AML-193 (cell line): ENCODE measurements at regions not wholly inside any gene's neighbourhood (a gene's known extent, or its start where the extent isn't known, plus 50 kb on each side); places are given as distances from the start of the nearest gene placed in this dataset.
"Not testable (repeated sequence)": the region's sequence is repeated elsewhere in the genome, so short reads cannot be mapped to it uniquely, and the experiment has no call there.

Experiments used
- DNase-seq, 2 experiments: peaks; one replicate each; lab custom pipeline; 2025; lab: John Stamatoyannopoulos, UW

DNA sequence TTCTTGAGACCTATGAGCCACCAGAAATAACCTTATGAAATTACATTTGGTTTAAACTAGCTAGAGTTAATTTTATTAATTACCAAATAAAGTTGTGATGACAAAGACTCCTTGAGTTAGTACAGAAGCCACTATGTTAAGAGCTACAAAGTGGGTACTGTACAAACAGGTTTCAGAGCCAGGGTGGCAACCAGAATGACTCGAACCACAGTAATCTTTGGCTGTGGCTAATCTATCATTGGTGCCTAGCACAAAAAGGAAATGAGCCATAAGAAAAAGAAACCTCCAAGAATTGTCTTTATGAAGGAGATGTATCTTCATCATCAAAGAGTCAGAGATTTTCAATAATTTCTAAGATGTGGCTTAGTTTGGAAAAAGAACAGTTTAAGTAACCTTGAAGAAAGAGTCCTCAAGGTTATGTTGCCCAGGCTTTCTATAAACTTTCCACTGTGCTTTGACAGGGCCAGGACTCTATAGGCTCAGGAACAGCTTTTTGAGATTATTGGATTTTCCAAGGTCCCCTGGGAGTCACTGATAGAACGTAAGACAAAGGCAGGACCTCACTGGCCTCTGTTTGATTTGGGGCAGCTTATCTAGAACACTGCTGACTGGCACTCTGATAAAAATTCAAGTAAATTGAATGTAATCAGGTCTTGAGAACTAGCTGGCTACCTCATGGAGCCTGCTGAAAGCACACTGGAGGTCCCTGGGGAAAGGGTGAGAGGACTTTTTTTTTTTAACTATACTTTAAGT lies 777.7 kb downstream of the STIM2 start:
- DNase-seq: no peak

DNA sequence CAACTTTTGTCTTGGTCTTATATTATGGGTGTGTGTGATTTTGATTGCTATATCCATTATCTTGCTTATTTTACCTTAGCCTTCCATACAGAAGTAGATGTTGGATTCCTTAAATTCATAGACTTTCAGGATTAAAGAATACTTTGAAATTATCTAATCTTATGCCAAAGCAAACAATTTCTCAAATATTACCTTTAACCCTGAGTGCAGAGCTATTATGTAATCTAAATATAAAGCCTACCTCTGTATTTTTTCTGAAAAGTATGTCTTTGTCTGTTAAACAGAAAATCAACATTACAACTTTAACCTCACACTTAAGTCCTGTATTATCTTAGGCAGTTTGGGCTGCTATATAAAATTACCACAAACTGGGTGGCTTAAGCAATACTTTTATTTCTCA lies 782.5 kb downstream of the STIM2 start:
- DNase-seq: no peak

DNA sequence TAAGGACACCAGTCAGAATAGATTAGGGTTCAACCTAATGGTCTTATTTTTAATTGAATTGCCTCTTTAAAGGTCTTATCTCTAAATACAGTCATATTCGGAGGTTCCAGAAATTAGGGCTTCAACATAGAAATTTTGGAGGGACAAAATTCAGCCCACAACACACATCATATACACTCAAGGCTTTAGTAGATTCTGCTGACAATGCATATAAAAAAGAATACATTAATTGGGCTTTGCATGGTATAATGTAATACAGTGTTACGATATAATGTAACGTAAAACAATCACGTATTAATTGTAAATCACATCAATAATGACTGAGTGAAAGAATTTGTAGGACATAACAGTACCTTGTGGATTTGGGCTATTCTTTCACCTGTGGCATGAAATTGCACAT lies 787.8 kb downstream of the STIM2 start:
- DNase-seq: no peak

DNA sequence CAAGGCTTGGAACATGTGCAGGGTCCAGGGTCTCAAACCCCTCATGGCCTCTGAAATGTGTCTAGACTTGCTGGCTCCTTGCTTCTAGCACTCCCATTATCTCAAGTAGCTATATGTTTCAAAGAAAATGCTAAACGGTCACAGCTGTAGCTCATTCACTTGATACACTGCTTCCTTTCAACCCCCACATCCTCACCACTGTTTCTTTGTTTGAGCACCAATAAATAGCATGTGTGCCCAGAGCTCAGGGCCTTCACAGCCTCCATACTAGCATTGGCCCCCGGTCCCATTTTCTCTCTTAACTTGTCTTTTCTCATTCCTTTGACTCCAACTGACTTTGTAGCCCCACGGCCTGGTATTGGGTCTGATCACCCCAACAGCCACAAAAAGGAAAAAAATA lies 801.8 kb downstream of the STIM2 start:
- no peak for DNase-seq

DNA sequence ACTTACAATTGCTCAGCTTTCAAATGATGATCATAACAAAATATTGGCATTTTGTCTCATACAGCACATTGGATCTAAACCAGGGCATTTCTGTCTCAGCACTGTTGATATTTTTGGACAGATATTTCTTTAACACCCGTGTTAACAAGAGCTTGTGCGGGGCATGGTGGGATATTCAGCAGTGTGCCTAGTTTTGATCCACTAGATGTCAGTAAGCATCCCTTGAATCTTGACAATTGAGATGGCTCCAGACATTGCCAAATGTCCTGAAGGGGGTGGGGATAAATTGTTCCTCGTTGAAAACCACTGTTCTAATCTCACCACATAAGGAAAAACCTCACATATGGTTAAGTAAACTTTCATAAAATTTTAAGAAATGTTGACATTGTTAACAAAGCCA lies 806.3 kb downstream of the STIM2 start:
- no peak for DNase-seq

DNA sequence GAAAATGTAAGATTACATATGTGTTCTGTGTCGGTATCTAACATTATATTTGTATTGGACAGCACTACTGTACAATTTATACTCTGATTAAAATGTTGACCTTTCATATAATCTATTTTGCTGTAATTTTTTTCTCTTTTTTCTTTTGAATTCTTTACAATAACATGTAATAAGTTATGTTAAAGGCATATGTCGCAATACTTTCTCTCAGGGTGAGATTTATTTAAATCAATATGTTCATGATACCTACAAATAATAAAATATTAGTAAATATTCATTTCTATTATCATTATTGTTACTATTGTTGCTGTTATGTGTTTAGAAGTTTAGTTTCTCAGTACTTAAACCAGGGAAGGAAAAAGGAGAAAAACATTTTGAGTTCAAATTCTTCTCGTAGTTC lies 807.4 kb downstream of the STIM2 start:
- no peak for DNase-seq

DNA sequence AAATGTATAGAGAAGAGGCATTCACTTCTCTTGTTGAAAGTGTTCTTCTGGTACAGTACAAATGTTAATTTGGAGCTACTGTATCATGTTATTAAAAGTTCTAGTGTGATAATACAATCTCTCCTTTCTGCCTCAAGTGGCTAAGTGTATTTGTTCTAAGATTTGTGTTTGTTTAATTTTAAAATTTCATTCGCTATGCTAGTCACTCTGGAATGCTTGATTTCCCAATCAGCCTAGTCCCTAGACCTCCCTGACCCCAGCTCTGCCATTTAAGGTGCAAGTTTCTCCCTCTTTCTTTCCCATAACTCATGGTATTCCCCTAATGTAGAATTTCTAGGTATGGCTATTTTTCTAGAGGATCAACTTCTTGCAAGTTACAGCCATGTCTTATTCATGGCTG lies 817.4 kb downstream of the STIM2 start:
- DNase-seq: no peak

DNA sequence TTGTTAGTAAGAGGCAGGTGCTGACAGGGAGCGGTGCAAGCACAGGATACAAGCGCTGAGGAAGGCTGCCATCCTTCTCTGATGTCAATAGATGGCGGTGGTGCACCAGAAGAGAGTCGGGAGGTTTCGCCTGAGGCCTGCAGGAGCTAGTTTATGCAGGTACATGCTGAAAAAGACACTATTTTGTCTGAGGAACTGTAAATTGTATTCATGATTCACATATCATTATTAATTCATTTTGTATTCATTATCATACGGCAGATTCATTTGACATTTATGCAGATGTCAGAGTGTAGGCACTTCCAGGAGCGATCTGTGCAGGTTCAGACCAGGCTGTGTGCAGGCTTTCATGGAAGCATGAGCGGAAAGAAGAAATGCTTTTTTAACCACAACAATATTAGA lies 824.0 kb downstream of the STIM2 start:
- peak; percentile 24 to 26 for DNase-seq

DNA sequence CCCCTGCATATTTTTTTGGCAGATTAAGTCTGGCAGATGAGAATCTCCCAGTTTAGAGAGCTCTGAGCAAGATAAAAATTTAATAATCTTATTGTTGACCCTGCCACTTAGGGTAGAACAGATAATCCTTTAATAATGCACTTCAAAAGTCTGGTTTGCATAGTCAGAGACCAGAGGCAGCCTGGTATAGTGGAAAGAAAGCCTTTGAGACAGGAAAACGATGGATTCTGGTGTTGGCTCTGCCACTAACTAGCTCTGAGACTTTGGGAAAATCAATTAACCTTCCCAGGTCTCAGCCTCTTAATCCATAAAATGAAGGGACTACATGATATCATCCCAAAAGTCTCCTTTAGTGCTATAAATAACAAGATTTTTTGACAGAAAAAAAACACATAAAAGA lies 824.5 kb downstream of the STIM2 start:
- no peak for DNase-seq

DNA sequence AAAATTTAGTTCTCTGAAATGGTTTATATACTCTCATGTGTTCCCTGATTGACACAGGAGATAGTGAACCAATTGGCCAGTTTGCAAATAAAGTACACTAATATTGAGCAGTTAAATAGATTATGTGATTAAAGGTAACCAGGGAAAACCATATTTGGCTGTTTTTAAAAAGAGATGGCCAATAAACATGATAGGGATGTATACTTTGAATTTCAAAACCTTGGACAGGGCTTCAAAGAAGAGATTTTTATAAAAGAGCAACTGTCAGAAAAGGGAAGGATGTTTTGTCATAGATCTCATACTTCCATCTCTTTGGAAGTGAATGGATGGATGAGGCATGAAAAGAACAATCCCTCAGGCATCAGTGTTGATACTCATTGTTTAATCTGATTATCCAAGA lies 825.3 kb downstream of the STIM2 start:
- no peak for DNase-seq

DNA sequence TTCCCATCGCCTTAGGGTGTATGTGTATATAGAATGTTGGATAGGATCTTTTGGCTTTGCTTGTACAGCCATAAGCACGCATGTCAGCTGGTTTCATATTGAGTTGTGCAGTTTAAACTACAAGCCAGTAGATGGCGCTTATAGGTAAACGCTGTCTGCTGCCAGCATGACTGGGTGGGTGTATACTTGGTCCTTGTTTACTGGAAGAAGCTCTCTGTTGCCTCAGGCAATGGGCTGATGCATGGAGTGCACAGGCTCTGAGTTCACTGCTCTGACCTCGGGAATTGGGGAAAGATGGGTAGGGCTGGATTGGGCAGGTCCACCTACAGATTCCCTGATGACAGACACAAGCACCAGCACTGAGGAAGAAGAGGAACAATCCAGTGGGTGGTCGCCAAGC lies 831.5 kb downstream of the STIM2 start:
- peak; percentile 28 to 46 for DNase-seq

DNA sequence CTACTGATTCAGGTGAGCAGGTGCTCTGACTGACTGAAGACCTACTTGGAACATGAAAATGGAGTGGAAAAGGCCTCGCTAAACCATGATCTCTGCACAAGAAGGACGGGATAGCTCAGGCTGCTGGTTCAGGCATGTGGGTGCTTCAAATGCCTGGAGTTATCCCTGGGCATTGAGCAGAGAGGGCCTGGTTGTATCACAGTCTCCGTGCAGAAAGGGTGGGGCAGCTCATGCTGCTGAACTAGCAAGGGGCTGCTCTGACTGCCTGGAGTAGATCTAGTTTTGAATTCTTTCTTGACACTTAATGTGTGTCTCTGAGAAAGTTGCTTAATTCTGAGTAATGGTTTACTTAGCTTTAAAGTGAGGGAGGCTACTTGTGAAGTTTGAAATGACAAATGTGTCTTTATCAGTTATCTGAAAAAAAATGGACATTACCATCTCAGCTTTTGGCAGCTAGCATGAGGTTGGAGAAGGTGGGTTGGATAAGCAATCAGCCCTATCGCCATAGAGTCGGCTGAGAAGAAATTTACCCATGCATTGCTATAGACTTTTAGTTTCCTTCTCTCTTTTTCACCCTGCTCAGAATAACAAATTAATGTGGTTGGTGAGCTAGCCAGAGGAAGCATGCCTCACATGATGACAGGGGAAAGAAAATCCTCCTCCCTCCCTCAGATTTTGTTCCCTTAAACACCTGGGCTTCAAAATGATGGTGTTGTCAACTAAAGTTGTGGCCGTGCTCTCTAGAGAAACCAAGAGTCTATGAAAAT lies 832.4 kb downstream of the STIM2 start:
- no peak for DNase-seq

DNA sequence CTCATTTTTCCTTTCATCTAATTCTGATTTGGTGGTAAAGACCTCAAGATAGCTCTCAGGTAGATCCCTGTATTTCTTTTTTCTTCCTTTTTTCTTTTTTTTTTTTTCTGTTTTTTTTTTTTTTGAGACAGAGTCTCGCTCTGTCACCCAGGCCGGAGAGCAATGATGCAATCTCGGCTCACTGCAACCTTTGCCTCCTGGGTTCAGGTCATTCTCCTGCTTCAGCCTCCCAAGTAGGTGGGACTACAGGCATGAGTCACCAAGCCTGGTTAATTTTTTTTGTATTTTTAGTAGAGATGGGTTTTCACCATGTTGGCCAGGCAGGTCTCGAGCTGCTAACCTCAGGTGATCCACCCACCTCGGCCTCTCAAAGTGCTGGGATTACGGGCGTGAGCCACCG lies 835.6 kb downstream of the STIM2 start:
- DNase-seq: not testable (repeated sequence)

DNA sequence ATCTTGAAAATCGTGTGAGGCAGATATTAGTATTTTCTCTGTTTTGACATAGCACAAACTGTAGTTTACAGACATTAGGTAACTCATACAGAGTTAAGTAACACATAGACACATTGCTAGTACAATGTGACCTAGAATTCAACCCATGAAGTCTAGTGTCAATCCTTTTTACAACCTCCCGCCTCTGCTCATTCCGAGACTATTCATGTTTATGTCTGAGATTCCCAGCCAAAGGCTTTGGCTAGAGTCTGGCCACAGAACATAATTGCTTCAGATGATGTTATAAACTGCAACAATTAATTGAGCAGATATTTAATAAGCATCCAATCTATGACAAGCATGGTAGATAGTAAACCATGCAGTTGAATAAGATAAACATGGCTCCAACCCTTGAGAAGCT lies 841.0 kb downstream of the STIM2 start:
- no peak for DNase-seq

DNA sequence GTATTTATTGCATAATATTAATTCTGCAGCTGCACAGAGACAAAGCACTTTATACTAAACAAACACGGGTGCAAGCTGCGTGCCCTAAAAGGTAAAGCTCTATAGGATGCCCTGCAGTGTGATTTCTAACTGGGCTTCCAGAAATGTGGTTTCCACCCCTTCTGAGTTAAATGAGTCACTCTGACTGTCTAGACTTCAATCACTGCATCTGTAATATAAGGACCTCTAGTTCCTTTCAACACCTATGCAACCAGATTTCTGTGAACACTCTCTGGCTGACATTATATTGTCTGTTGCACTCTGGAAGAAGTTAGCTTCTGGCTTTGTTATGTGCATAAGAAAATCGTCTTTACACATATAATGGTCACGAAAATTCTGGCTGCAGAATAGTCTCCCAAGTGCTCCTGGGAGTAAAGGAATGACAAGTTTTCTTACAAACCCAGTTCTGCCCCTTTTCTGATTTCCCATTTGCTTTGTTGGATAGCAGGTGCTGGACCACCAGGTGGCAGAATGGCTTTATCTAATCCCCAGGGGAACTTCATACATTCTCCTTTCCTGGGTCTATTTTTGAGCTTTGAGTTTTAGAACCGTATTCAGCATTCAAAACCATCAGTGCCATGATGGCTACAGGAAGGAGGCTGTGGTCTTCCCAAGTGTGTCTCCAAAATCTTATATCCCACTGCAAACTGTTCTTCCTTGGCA lies 842.2 kb downstream of the STIM2 start:
- no peak for DNase-seq

DNA sequence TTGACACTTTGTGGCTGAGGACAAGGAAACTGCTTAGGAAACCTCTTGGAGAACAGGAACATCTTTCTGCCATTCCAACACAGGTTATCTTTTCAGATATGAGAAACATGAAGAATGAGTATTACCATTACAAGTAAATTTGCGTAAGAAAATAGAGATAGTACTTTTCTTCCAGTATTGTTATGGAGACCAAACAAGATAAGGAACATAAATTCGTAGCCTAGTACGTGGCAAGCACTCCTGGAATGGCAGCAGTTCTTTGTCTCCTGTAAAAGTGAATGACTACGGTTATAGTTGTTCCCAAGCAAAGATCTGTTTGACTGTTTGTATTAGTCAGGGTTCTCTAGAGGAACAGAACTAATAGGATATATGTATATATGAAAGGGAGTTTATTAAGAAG lies 843.1 kb downstream of the STIM2 start:
- DNase-seq: no peak

DNA sequence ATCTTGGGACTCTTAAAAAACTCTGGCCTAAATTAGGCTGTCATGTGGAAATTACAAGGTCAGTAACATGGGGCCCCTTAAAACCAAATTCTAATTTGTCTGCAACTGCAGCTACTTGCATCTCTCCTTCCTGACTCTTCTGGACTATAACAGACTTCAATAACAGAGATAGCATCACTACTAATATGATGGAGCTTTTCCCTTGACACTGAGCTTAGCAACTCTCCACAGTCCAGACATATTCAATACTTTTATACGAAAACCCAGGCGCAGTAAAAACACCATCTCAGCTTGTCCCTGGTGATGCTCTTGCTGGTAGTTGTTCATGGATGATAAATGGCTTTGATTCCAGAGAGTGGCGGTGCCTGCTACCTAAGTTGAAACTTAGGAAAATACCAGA lies 850.4 kb downstream of the STIM2 start:
- no peak for DNase-seq

DNA sequence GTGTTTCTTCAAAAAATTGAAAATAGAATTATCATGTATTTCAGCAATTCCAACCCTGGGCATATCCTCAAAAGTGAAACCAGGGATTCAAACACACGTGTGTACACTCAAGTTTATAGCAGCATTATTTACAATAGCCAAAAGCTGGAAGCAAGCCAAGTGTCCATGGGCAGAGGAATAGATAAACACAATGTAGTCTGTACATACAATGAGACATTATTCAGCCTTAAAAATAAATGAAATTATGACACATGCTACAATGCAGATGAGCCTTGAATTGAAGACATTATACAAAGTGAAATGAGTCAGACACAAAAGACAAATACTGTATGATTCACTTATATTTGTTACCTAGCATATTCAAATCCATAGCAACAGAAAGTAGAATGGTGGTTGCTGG lies 853.4 kb downstream of the STIM2 start:
- DNase-seq: no peak

DNA sequence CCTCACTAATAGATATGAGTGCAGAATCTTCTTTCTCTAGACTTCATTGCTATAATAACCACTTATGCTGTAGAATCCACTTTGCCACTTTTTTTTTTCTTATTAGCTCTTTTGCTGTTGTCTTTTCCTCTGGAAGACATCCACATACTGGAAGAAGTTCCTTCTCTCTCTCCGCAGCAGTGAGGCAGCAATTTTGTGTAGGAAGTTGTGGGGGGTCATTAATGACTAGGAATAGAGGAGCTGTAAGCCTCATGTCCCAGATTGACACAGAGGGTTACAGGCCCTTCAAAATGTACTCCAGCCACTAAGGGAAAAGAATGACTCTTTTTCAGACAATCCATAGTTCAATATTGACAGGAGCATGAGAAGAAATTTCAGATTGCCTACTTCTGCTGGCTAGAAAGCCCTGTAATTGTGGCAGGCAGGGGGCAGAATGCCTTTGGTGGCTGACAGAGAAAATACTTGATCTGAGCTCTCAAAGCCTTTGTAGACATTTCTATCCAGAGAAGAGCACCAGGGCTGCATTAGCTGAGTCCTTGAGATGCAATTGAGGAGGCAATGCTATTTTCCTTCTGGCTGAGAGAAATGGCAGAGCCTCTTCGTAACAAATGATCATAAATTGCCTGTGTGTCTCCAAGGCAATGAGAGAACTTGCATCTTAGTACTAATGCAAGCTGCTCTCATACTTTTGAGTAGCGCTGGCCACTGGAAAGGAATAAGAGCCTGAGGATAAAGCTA lies 856.2 kb downstream of the STIM2 start:
- no peak for DNase-seq

DNA sequence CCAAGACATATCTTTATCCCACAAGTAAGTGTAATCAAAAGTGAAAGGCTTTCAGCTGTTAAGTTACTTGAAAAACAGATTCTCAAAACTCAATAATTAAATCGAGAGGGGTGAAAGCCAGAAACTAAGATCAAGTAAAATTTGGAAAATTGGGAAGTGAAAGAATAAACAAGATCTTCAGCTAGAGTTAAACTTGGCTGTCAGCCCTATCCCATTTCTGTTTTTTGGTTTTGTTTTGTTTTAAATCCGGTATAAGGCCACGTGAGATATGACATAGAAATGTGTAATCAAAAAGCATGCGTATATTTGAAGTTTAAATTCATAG lies 856.8 kb downstream of the STIM2 start:
- no peak for DNase-seq

DNA sequence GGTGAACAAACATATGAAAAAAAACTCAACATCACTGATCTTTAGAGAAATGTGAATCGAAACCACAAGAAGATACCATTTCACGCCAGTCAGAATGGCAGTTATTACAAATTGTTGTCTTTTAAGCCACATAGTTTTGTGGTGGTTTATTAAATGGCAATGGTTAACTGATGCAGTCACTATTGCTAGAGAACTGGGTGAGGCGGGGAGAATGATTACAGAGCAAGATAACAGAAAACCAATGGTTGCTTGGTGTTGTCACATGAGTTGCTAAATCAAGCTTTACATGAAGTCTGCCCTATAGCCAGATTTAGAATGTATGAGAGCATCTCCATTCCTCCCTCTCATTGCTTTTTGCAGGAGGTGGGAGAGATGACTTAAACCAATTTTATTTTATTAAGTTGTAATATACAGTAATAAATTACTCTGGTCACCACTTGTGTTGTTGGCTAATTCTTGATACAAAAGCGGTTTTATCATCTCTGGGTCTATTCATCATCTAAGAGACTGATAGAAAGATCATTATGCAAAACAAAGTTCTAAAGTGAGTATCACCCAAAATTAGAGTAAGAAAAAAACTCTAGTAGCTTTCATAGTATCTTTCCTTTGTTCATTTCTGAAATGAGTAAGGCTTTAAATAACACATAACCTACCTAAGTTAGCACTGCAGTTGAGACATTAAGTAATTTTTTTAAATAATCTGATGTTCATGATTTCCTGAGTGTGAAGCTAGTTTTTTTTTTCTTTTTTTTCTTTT lies 859.5 kb downstream of the STIM2 start:
- DNase-seq: no peak

DNA sequence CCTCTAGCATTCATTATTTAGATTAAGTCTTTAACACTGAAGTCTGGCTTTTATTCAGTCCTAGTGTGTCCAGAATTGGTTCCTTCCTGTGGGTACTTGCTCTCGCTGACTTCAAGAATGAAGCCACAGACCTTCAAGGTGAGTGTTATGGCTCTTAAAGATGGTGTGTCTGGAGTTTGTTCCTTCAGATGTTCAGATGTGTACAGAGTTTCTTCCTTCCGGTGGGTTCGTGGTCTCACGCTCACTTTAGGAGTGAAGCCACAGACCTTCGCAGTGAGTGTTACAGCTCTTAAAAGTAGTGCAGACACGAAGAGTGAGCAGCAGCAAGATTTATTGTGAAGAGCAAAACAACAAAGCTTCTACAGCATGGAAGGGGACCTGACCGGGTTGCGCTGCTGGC lies 860.6 kb downstream of the STIM2 start:
- DNase-seq: no peak
